ENCODE measurements at regions not wholly inside any gene's neighbourhood (a gene's known extent, or its start where the extent isn't known, plus 50 kb on each side); places are given as distances from the start of the nearest gene placed in this dataset.

GRCh38 chr2:34188464-34189303, 589.6 kb upstream of the FAM98A start (continued):
- TF ChIP-seq PAX5 (IDR thresholded peaks at IDR 0.05; ENCODE audit: borderline replicate concordance, low read depth, low read length): no peak

GRCh38 chr2:34179511-34179910, 580.4 kb upstream of the FAM98A start:
- Histone ChIP-seq H3K4me2 (ENCODE audit: control insufficient read depth, insufficient read depth) (no peak overlapping the region), H3K79me2 (ENCODE audit: control insufficient read depth, insufficient read depth, low read length) (no peaks in the 10 kb centered on the region), H2AFZ (ENCODE audit: control insufficient read depth, low read depth, low read length) (no peak overlapping the region), H3K4me3 (no peak overlapping the region), H3K36me3 (ENCODE audit: control insufficient read depth in 2 of 2, insufficient read depth in 2 of 2, low read length in 1 of 2) (no peaks in the 10 kb centered on the region), H3K27me3 (replicated peaks in 1 of 2; ENCODE audit: control insufficient read depth in 2 of 2, insufficient read depth in 2 of 2, low read length in 1 of 2) (no peaks in the 10 kb centered on the region), H4K20me1 (ENCODE audit: control insufficient read depth, insufficient read depth) (no peaks in the 10 kb centered on the region), H3K27ac (ENCODE audit: control insufficient read depth, insufficient read depth) (no peak overlapping the region), H3K9ac (ENCODE audit: control insufficient read depth, insufficient read depth, low read length) (no peak overlapping the region), H3K4me1 (ENCODE audit: control insufficient read depth, insufficient read depth, low read length) (no peaks in the 10 kb centered on the region), H3K9me3 (replicated peaks; ENCODE audit: control insufficient read depth, insufficient read depth, low read length) (no peaks in the 10 kb centered on the region)
- POLR2A ChIA-PET: no interaction called here
- WGBS (ENCODE audit: insufficient coverage, insufficient replicate concordance, low lambda C conversion rate, missing lambda C conversion rate): 25% methylated on average over 3 of the region's 3 CpGs
- in situ Hi-C loops (cut with MboI): no loop called here
- BruUV-seq (replicated peaks): no TSS peak
- CTCF ChIA-PET: no interaction called here
- no peak for FAIRE-seq
- SMC1A ChIA-PET (ENCODE audit: uncharacterized antibody, unreplicated experiment): no interaction called here
- RAD21 ChIA-PET (ENCODE audit: unreplicated experiment): interaction anchor here (0.6 kb wide), 1 partner anchor 47 kb away, joined by 4 read pairs; no protein-coding TSS in a partner anchor
- ATAC-seq: no peak
- intact Hi-C loops (cut with micrococcal nuclease; ENCODE audit: unreplicated experiment): no loop called here
- no peak for DNase-seq (ENCODE audit: low read depth, low spot score)
- TF ChIP-seq POLR2AphosphoS2 (IDR thresholded peaks at IDR 0.05; ENCODE audit: low read depth, low read length) (no peak), JUNB (IDR thresholded peaks at IDR 0.05) (no peak), BCL11A (IDR thresholded peaks at IDR 0.05; ENCODE audit: low read depth, low read length) (no peak), RAD51 (IDR thresholded peaks at IDR 0.05) (no peak), ZBTB40 (IDR thresholded peaks at IDR 0.05; ENCODE audit: borderline replicate concordance) (no peak), PML (IDR thresholded peaks at IDR 0.05; ENCODE audit: low read length) (no peak), BACH1 (IDR thresholded peaks at IDR 0.05; ENCODE audit: borderline replicate concordance) (no peak), BMI1 (IDR thresholded peaks at IDR 0.05; ENCODE audit: borderline replicate concordance) (no peak), SKIL (IDR thresholded peaks at IDR 0.05; ENCODE audit: low read depth, poor library complexity, severe bottlenecking) (no peak), CHD1 (IDR thresholded peaks at IDR 0.05; ENCODE audit: low read depth, low read length) (no peak), PAX8 (IDR thresholded peaks at IDR 0.05) (no peak), CEBPB (IDR thresholded peaks at IDR 0.05; ENCODE audit: borderline replicate concordance in 1 of 2, low read depth in 2 of 2, low read length in 2 of 2) (no peak), TBL1XR1 (IDR thresholded peaks at IDR 0.05; ENCODE audit: low read depth, low read length) (no peak), ZNF384 (IDR thresholded peaks at IDR 0.05; ENCODE audit: borderline replicate concordance, low read depth, low read length) (no peak), ELK1 (IDR thresholded peaks at IDR 0.05; ENCODE audit: low read depth, low read length) (no peak)

All from GM12878 (cell line).